Keratinocyte (primary cell): ENCODE measurements at regions not wholly inside any gene's neighbourhood (a gene's known extent, or its start where the extent isn't known, plus 50 kb on each side); places are given as distances from the start of the nearest gene placed in this dataset.

ENCODE experiments used
- DNase-seq: peaks from one replicate; pipeline ENCODE4 v3.0.0-alpha.2; 2011; ENCODE audit warnings: low read depth, missing footprints, low spot score
- FAIRE-seq: peaks from 2 replicates; lab custom pipeline; 2011; peaks lifted over from hg19 to GRCh38; lab: Jason Lieb, UNC
- H2AFZ ChIP-seq: 2 replicates; pipeline ENCODE4 v1.6.0; 2012; ENCODE audit warnings: low read length, control low read depth, inconsistent platforms; ENCODE audit not compliant: control insufficient read depth
- H3K27ac ChIP-seq: 2 replicates; pipeline ENCODE4 v1.5.1; 2011; ENCODE audit warnings: low read length; ENCODE audit not compliant: control insufficient read depth, insufficient read depth
- H3K27me3 ChIP-seq: 3 replicates; pipeline ENCODE4 v1.6.0; 2011; ENCODE audit warnings: low read length; ENCODE audit not compliant: control insufficient read depth, insufficient read depth; ENCODE audit errors: extremely low read depth
- H3K36me3 ChIP-seq, 2 experiments: 2 replicates in 1 of 2; 3 replicates in 1 of 2; pipeline ENCODE4 v1.5.1; 2011; ENCODE audit warnings: low read length in 2 of 2, mild to moderate bottlenecking in 1 of 2; ENCODE audit not compliant: control insufficient read depth in 2 of 2, insufficient read depth in 2 of 2; ENCODE audit errors: extremely low read depth in 1 of 2
- H3K4me1 ChIP-seq: 3 replicates; pipeline ENCODE4 v1.5.1; 2011; ENCODE audit warnings: low read length; ENCODE audit not compliant: control insufficient read depth, insufficient read depth; ENCODE audit errors: extremely low read depth
- H3K4me2 ChIP-seq: 3 replicates; pipeline ENCODE4 v1.6.0; 2011; ENCODE audit warnings: low read depth, low read length; ENCODE audit not compliant: control insufficient read depth, insufficient read depth; ENCODE audit errors: extremely low read depth
- H3K4me3 ChIP-seq, 3 experiments: fragments of 200-600 bp in 1 of 3; sonication (generic) in 1 of 3; 2 replicates in 2 of 3; 3 replicates in 1 of 3; pipeline ENCODE4 v1.5.1; 2011 to 2016; ENCODE audit warnings: low read length in 3 of 3, mild to moderate bottlenecking in 3 of 3, control low read depth in 2 of 3, inconsistent platforms in 1 of 3, low read depth in 1 of 3, mixed read lengths in 1 of 3, mixed run types in 1 of 3, moderate library complexity in 1 of 3; ENCODE audit not compliant: control insufficient read depth in 2 of 3, insufficient read depth in 2 of 3; ENCODE audit errors: extremely low read depth in 1 of 3
- H3K79me2 ChIP-seq: 2 replicates; pipeline ENCODE4 v1.6.0; 2012; ENCODE audit warnings: low read length; ENCODE audit not compliant: control insufficient read depth, insufficient read depth
- H3K9ac ChIP-seq: 3 replicates; pipeline ENCODE4 v1.6.0; 2011; ENCODE audit warnings: low read length; ENCODE audit not compliant: control insufficient read depth, insufficient read depth; ENCODE audit errors: extremely low read depth
- H3K9me1 ChIP-seq: 3 replicates; pipeline ENCODE4 v1.6.0; 2011; ENCODE audit warnings: low read length; ENCODE audit not compliant: control insufficient read depth, insufficient read depth; ENCODE audit errors: extremely low read depth
- H3K9me3 ChIP-seq: 2 replicates; pipeline ENCODE4 v1.5.1; 2012; ENCODE audit warnings: low read depth, low read length; ENCODE audit not compliant: control insufficient read depth
- H4K20me1 ChIP-seq: 3 replicates; pipeline ENCODE4 v1.6.0; 2011; ENCODE audit warnings: low read length; ENCODE audit not compliant: control insufficient read depth, insufficient read depth; ENCODE audit errors: extremely low read depth
- EZH2 ChIP-seq: IDR thresholded peaks from one replicate; pipeline ENCODE4 v1.6.1; 2012; ENCODE audit warnings: inconsistent platforms, mild to moderate bottlenecking, low read length, moderate library complexity
- dilution Hi-C: fragments of 300-500 bp; cut with MboI; formaldehyde crosslinking; loops from one replicate; pipeline ENCODE4 v1.7.0; 2020; ENCODE audit warnings: low sequenced_read_pairs; ENCODE audit not compliant: extremely low pct_ligation_motif_present
- TF ChIP-seq, protein P1 (sequence below), 3 experiments: IDR thresholded peaks in 1 of 3; conservative IDR thresholded peaks in 1 of 3; optimal IDR thresholded peaks in 1 of 3; 2 replicates in 2 of 3; 3 replicates in 1 of 3; pipeline versions ENCODE3 to v1.5.1; 2011; ENCODE audit warnings: low read length in 3 of 3, mild to moderate bottlenecking in 3 of 3, moderate library complexity in 2 of 3, control low read depth in 1 of 3, inconsistent platforms in 1 of 3; ENCODE audit not compliant: insufficient read depth in 2 of 3; ENCODE audit errors: extremely low read depth in 1 of 3

DNA sequence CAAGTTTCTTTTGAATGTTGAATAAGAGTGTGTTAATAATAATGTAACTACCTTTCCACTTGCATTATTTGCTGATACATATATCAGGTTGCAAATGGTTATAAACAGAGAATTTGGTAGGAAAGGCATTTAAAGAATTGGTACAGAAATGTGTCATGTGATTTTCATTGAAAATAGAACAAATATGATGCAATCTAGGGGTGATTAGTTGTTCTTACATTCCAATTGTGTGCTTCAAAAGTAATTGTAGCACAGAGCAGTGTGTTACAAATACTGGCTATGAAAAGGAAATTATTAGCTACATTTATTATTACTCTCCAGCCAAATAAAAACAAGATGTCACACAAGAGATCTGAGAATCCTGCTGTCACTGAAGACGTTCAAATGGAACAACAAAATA is 61.8 kb upstream of the PRDM9 start:
- no peak for TF ChIP-seq EZH2
- TF ChIP-seq, protein P1, sequence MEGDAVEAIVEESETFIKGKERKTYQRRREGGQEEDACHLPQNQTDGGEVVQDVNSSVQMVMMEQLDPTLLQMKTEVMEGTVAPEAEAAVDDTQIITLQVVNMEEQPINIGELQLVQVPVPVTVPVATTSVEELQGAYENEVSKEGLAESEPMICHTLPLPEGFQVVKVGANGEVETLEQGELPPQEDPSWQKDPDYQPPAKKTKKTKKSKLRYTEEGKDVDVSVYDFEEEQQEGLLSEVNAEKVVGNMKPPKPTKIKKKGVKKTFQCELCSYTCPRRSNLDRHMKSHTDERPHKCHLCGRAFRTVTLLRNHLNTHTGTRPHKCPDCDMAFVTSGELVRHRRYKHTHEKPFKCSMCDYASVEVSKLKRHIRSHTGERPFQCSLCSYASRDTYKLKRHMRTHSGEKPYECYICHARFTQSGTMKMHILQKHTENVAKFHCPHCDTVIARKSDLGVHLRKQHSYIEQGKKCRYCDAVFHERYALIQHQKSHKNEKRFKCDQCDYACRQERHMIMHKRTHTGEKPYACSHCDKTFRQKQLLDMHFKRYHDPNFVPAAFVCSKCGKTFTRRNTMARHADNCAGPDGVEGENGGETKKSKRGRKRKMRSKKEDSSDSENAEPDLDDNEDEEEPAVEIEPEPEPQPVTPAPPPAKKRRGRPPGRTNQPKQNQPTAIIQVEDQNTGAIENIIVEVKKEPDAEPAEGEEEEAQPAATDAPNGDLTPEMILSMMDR (optimal IDR thresholded peaks at IDR 0.05 in 1 of 3, IDR thresholded peaks at IDR 0.05 in 1 of 3, conservative IDR thresholded peaks at IDR 0.05 in 1 of 3; ENCODE audit: extremely low read depth in 1 of 3, insufficient read depth in 2 of 3, low read length in 3 of 3), result no peak
- H3K27ac ChIP-seq, result no peak overlapping the region
- H3K9me1 ChIP-seq, result no peaks in the 10 kb centered on the region
- H3K4me1 ChIP-seq, result no peaks in the 10 kb centered on the region
- H3K9ac ChIP-seq, result no peak overlapping the region
- no peaks in the 10 kb centered on the region for H3K79me2 ChIP-seq
- FAIRE-seq, result no peak
- H3K4me2 ChIP-seq, result no peak overlapping the region
- no peaks in the 10 kb centered on the region for H3K36me3 ChIP-seq
- no peaks in the 10 kb centered on the region for H3K27me3 ChIP-seq
- H3K9me3 ChIP-seq, result no peaks in the 10 kb centered on the region
- no peak overlapping the region for H3K4me3 ChIP-seq
- H2AFZ ChIP-seq, result no peak overlapping the region
- DNase-seq, result no peak
- no peaks in the 10 kb centered on the region for H4K20me1 ChIP-seq
- dilution Hi-C loops, result no loop called here

DNA sequence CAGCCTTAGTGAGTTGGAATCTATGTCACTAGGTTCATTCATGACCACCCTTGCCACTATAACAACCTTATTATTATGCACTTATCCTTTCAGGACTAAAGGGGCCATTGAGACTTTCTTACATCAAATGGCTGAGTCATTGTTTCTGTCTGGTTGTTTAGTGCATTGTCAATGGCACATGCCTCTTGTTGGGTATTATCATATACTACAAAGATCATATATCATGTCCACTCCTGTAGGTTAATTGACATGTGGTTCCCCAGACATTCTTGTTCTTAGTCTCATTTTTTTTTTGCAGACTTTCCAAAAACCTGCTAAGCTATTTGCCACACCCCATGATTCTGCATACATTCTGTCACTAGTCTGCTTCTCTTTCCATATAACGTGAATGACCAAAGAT is 66.7 kb upstream of the PRDM9 start:
- Histone ChIP-seq H3K79me2 (no peaks in the 10 kb centered on the region), H3K9ac (no peak overlapping the region), H3K36me3 (no peaks in the 10 kb centered on the region), H3K27me3 (no peaks in the 10 kb centered on the region), H3K4me3 (no peak overlapping the region), H3K9me3 (no peaks in the 10 kb centered on the region), H3K9me1 (no peaks in the 10 kb centered on the region), H3K27ac (no peak overlapping the region), H2AFZ (no peak overlapping the region), H4K20me1 (no peaks in the 10 kb centered on the region), H3K4me1 (no peaks in the 10 kb centered on the region), H3K4me2 (no peak overlapping the region)
- dilution Hi-C loops, result no loop called here
- no peak for TF ChIP-seq EZH2
- TF ChIP-seq, protein P1 (optimal IDR thresholded peaks at IDR 0.05 in 1 of 3, IDR thresholded peaks at IDR 0.05 in 1 of 3, conservative IDR thresholded peaks at IDR 0.05 in 1 of 3; ENCODE audit: extremely low read depth in 1 of 3, insufficient read depth in 2 of 3, low read length in 3 of 3), result no peak
- DNase-seq (no peak), FAIRE-seq (no peak)
